Fibroblast of upper back skin (primary cell): ENCODE measurements at regions not wholly inside any gene's neighbourhood (a gene's known extent, or its start where the extent isn't known, plus 50 kb on each side); places are given as distances from the start of the nearest gene placed in this dataset.
"Not testable (repeated sequence)": the region's sequence is repeated elsewhere in the genome, so short reads cannot be mapped to it uniquely, and the experiment has no call there.

Source experiments
- DNase-seq: peaks from one replicate; pipeline ENCODE4 v3.0.0-alpha.2; 2013

DNA sequence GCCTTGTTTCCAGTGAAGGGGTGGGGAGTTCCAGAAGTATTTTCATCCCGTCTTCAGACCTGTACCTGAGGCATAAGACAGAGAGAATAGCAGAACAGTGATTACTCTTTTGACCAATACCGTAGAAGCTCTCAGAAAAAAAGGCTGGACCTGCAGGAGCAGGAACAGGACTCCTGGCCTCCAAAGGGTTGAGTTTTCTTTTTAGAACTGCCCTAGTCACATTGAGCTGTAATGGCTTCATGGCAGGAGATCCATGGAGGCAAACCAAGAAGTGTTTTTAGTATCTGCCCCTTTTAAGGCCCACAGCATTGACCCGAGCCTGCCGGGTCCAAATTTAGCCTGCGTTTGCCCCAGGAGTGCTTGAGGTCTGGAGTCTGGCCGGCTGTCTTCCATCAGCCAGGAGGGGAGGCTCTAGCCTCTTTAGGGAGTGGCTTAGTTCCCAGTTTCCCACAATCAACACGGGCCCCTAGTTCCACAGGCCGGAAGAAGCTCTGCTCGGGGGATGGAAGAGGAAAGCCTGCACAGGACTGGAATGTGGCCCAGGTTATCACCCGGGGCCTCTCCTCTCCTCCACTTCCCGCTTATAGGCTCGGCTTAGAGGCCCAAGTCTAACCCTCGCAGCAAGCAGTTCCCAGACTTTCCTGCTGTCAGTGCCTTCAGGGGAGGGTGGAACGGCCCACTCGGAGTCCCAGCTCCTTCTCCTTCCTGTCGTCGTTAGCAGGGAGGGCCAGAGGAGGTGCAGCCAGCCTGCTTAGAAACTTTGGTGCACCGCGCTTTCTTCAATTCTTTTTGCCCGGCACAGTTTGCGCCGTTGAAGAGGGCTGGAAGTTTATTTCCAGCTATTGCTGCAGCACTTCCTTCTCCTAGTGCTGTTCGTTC is 80.7 kb downstream of the C9orf152 start:
- peak; percentile 86 for DNase-seq

GRCh38 chr9:110128664-110129329 is 79.2 kb downstream of the C9orf152 start:
- DNase-seq, result no peak

GRCh38 chr9:110129425-110129824 is 78.5 kb downstream of the C9orf152 start:
- DNase-seq, result no peak

DNA sequence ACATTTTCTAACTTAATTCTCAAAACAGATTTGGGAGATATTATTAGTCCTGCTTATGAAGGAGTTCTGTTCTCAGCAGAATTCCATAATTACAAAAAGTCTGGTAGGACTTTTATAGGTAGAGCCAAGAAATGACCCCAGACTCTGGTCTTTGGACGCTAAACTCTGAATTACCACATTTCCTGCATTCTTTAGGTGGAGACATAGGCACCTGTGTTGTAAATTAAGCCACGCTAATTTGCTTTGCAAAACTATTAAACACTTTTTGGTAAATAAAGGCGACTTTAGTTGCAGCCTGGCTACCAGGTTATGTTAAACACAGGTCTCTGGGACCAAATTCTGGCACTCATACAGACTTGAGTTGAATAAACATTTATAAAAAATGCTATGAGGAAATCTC is 77.7 kb downstream of the C9orf152 start:
- DNase-seq, result no peak

DNA sequence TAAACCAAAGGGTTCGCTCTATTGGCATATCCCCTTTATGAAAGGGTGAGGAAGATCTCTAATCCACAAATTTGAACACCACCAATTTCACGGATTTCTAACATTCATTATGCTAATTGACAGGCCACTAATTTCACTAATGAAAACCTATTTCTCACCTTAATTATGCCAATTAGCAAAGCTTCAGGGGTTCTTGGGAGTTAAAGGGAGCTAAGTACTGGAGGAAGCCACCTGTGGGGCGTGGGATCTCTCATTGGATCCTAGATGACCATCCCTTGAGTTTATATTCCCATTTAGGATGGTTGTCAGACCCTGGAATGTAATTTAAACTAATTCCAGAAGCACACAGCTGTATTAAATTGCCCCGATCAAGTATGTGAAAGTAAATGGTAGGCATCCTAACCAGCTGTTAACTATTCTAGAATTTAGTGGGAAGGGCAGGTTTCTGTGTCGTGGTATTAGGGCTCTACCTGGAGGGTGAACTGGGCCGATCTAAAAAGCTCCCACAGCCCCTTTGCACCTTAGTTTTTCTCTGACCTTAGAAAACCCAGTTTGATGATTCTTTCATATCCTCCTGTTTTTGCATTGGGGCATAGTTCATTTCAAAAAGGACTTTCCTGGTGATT is 77.1 kb downstream of the C9orf152 start:
- no peak for DNase-seq

- DNase-seq, result no peak
Observed at GRCh38 chr9:110131499-110131898, 76.5 kb downstream of the C9orf152 start.

DNA sequence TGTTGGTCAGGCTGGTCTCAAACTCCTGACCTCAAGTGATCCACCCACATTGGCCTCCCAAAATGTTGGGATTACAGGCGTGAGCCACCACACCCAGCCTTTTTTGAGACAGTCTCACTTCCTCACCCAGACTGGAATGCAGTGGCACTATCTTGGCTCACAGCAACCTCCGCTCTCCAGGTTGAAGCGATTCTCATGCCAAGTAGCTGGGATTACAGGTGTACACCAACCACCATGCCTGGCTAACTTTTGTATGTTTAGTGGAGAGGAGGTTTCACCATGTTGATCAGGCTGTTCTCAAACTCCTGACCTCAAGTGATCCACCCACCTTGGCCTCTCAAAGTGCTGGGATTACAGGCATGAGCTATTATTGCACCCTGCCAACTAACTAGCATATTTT is 75.4 kb downstream of the C9orf152 start:
- not testable (repeated sequence) for DNase-seq

GRCh38 chr9:110133059-110133458 is 74.9 kb downstream of the C9orf152 start:
- no peak for DNase-seq

DNA sequence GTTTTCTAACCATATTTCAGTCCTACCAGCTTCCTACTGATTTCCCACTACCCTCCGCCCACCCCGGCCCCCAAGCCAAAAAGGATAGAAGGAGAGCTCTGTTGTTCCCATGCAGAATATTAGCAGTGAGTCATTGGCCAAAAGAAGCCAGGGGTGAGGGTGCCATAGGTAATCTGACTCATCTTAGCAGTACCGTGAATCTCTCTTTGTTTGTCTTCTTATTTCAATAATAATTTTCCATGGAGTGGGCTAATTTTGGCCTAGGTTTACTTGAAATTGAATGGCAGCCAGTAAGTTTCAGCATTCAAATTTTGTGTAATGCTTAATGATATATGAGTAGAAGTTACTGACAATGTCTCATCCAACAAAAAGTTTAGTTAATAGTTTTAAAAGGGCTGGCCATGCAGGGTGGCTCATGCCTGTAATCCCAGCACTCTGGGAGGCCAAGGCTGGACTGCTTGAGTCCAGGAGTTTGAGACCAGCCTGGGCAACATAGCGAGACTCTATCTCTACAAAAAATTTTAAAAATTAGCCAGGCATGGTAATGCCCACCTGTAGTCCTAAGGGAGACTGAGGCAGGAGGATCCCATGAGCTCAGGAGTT is 74.2 kb downstream of the C9orf152 start:
- DNase-seq, result peak; percentile 79

DNA sequence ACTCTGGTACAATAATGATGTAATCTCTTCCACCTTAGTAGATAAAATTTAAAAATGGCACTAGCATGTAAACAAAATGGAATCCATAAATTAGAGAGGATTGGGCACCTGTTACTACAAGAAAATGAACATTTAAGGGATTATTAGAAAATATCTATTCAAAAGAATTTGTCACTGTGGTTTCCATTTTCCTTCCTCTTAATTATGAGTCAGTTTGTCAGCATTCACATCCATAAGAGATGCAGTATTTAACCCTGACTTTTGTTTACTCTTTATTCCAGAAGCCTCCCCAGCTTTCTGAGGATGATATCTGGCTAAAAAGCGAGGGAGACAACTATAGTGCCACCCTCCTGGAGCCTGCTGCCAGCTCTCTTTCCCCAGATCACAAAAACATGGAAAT is 72.1 kb downstream of the C9orf152 start:
- no peak for DNase-seq

- no peak for DNase-seq
Observed at GRCh38 chr9:110136802-110137201, 71.2 kb downstream of the C9orf152 start.

DNA sequence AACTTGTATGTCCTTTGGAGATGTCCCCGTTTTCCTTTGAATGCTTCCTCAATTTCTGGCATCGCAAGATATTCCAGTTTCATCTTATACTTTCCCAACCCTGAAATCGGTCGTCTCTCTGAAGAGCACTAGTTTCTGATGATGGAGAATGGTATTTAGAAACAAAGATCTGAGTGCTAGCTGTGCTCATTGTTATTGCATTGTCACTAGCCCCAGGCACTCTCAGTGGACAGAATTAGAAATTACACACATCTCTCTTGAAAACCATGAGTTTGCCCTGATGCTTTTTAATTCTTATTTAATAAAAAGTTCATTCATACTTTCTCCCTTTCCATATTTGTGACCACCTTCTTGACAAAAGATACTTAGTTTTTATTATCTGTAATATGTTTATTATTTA is 67.7 kb downstream of the C9orf152 start:
- no peak for DNase-seq

DNA sequence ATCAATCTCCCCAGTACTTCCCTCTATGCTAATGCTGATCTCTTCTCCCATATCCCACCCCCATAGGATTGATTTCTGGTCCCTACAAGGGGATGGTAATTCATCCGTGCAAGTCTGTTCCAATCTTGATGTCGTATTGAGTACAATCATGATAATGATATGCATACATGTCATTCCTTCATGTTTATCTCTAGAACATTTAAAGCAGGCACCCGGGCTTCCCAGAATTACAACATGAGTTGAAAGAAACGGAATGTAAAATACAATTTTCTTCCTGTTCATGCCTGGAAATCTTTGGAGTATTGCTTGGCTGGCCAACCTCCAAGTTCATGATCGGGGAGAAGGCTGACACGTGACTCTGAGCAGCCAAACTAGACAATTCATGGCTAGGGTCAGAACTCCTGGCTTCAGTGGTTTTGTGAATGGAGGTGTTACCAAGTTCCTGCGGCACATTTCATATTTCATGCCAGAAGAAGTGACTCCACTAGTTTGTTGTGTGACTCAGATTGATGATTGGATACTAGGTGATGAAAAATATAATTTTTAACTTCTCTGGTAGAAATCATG is 66.6 kb downstream of the C9orf152 start:
- peak; percentile 100 for DNase-seq

DNA sequence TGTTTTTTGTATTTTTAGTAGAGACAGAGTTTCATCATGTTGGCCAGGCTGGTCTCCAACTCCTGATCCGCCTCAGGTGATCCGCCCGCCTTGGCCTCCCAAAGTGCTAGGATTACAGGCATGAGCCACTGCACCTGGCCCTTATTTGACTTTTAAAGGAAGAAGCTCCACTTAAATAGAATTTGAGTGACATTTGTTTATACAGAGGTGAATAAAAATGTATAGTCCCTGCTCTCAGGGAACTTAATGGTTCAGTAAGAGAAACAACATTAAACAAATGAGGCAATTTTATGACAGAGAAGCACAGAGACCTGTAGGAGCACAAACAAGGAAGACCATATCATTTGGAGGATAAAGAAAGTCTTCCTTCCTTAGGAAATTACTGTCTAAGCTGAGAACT is 65.7 kb downstream of the C9orf152 start:
- no peak for DNase-seq

GRCh38 chr9:110142868-110143481 is 65.0 kb downstream of the C9orf152 start:
- DNase-seq, result no peak

GRCh38 chr9:110143485-110143884 is 64.5 kb downstream of the C9orf152 start:
- DNase-seq, result no peak

GRCh38 chr9:110143950-110144545 is 63.9 kb downstream of the C9orf152 start:
- DNase-seq, result no peak

DNA sequence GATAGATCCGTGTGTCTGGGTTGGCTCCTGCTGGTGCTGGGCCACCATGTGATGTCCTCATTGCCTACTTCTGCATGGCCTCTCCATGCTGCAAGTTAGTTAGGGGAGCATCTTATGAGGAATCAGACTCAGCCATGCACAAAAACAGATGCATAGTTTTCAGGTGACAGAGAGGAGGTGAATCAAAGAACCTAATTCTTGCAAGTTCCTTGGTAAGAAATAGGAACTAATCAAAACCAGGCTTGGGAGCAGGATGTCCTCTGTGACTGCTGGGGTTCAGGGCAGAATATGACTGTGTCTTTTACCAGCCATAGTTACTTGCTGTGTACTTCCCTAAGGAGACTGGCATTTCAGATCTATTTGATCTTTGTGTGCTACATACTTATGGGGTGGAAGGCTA is 61.6 kb downstream of the C9orf152 start:
- DNase-seq, result peak; percentile 49

- no peak for DNase-seq
Observed at GRCh38 chr9:110148384-110148783, 59.6 kb downstream of the C9orf152 start.

DNA sequence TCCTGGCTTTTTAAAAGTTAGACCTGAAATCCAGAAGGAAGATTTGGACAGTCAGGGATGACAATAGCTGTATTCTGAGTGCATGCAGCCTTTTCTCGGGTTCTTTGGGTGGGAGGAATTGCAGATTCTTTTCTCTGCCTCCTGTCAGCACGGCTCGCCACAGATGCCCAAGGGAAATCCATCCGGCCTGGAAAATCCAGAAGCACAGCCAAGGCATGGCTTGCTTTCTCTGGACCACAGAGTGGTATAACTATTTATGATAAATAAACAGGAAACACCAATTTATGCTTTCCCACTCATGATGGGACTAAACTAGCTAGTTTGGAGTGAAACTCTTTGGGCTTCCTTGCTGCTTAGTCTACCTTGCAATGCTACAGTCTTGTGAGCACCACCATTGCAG is 59.1 kb downstream of the C9orf152 start:
- peak; percentile 84 for DNase-seq
